Loucy (cell line): ENCODE measurements at regions not wholly inside any gene's neighbourhood (a gene's known extent, or its start where the extent isn't known, plus 50 kb on each side); places are given as distances from the start of the nearest gene placed in this dataset.

Source experiments
- H2AFZ ChIP-seq: fragments of 200-600 bp; sonication (generic); 2 replicates; pipeline ENCODE4 v1.6.0; 2016; ENCODE audit warnings: antibody characterized with exemption, mild to moderate bottlenecking, low read length, moderate library complexity
- H3F3A ChIP-seq: fragments of 200-600 bp; 2 replicates; pipeline ENCODE4 v1.6.0; 2016; ENCODE audit warnings: antibody characterized with exemption, low read depth, mild to moderate bottlenecking
- H3K27me3 ChIP-seq: fragments of 200-600 bp; sonication (generic); 2 replicates; pipeline ENCODE4 v1.6.1; 2014; ENCODE audit warnings: low read length, mild to moderate bottlenecking; ENCODE audit not compliant: insufficient read depth, poor library complexity, severe bottlenecking
- H3K36me3 ChIP-seq: fragments of 200-600 bp; sonication (generic); 2 replicates; pipeline ENCODE4 v1.6.1; 2016; ENCODE audit warnings: low read length; ENCODE audit not compliant: insufficient read depth
- H3K4me1 ChIP-seq: fragments of 200-600 bp; sonication (generic); 2 replicates; pipeline ENCODE4 v1.5.1; 2014; ENCODE audit warnings: low read length, mild to moderate bottlenecking; ENCODE audit not compliant: insufficient read depth, poor library complexity, severe bottlenecking
- H3K4me2 ChIP-seq: fragments of 200-600 bp; sonication (generic); 2 replicates; pipeline ENCODE4 v1.6.0; 2014; ENCODE audit warnings: antibody characterized with exemption, low read length, low read depth, mild to moderate bottlenecking; ENCODE audit not compliant: poor library complexity, severe bottlenecking
- H3K4me3 ChIP-seq: fragments of 200-600 bp; sonication (generic); 2 replicates; pipeline ENCODE4 v1.5.1; 2014; ENCODE audit warnings: low read length, mild to moderate bottlenecking, mixed read lengths; ENCODE audit not compliant: poor library complexity, severe bottlenecking
- H3K79me2 ChIP-seq: fragments of 200-600 bp; sonication (generic); 2 replicates; pipeline ENCODE4 v1.6.1; 2014; ENCODE audit warnings: low read length; ENCODE audit not compliant: insufficient read depth
- H3K9ac ChIP-seq: fragments of 200-600 bp; sonication (generic); 2 replicates; pipeline ENCODE4 v1.6.0; 2014; ENCODE audit warnings: mild to moderate bottlenecking, low read depth, low read length, moderate library complexity; ENCODE audit not compliant: poor library complexity, severe bottlenecking
- H3K9me2 ChIP-seq: fragments of 200-600 bp; sonication (generic); replicated peaks from 2 replicates; pipeline ENCODE4 v1.6.1; 2016; ENCODE audit warnings: low read depth, low read length, mixed read lengths
- H3K9me3 ChIP-seq: fragments of 200-600 bp; sonication (generic); 2 replicates; pipeline ENCODE4 v1.6.1; 2014; ENCODE audit warnings: mild to moderate bottlenecking, antibody characterized with exemption, low read length, low read depth; ENCODE audit not compliant: insufficient read depth
- H4K20me1 ChIP-seq: fragments of 200-600 bp; sonication (generic); 2 replicates; pipeline ENCODE4 v1.6.0; 2014; ENCODE audit warnings: antibody characterized with exemption, low read length, mild to moderate bottlenecking; ENCODE audit not compliant: insufficient read depth, poor library complexity, severe bottlenecking
- EZH2phosphoT487 ChIP-seq: fragments of 200-600 bp; IDR thresholded peaks from 2 replicates; pipeline ENCODE4 v1.6.1; 2018; ENCODE audit warnings: antibody characterized with exemption, mild to moderate bottlenecking, moderate library complexity, borderline replicate concordance
- TF ChIP-seq, protein P1 (sequence below): fragments of 200-600 bp; sonication (generic); conservative IDR thresholded peaks from 2 replicates; pipeline ENCODE4 v1.5.1; 2014; ENCODE audit warnings: mild to moderate bottlenecking, antibody characterized with exemption, low read length

- Histone ChIP-seq H3K9me3 (no peaks in the 10 kb centered on the region), H3K4me1 (no peaks in the 10 kb centered on the region), H3K27me3 (no peaks in the 10 kb centered on the region), H3K9me2 (no peaks in the 10 kb centered on the region), H3K79me2 (no peaks in the 10 kb centered on the region), H3K4me2 (no peak overlapping the region), H3K4me3 (no peak overlapping the region), H3K9ac (no peak overlapping the region), H3F3A (no peaks in the 10 kb centered on the region), H2AFZ (no peak overlapping the region), H3K36me3 (no peaks in the 10 kb centered on the region), H4K20me1 (no peaks in the 10 kb centered on the region)
- TF ChIP-seq, protein P1, sequence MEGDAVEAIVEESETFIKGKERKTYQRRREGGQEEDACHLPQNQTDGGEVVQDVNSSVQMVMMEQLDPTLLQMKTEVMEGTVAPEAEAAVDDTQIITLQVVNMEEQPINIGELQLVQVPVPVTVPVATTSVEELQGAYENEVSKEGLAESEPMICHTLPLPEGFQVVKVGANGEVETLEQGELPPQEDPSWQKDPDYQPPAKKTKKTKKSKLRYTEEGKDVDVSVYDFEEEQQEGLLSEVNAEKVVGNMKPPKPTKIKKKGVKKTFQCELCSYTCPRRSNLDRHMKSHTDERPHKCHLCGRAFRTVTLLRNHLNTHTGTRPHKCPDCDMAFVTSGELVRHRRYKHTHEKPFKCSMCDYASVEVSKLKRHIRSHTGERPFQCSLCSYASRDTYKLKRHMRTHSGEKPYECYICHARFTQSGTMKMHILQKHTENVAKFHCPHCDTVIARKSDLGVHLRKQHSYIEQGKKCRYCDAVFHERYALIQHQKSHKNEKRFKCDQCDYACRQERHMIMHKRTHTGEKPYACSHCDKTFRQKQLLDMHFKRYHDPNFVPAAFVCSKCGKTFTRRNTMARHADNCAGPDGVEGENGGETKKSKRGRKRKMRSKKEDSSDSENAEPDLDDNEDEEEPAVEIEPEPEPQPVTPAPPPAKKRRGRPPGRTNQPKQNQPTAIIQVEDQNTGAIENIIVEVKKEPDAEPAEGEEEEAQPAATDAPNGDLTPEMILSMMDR: no peak
- TF ChIP-seq EZH2phosphoT487: no peak
Observed at GRCh38 chr1:99185196-99185595, 79.1 kb upstream of the PLPPR4 start.

DNA sequence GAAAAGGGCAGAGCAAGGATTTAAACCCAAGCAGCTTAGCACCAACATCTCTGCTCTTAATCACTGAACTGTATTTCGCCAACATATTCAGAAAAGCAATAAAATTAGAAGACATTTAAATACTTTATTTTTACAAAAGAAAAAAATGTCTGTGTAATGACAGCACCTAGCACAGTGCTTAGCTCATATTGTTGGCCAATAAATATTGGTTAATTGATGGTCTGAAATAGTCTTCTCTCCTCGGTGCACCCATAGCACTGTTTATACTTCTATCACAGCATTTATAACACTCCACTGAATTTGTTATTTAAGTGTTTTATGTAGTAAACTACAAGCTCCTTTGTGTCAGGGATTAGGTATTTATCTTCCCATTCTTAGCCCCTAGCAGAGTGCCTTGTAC, 70.9 kb upstream of the PLPPR4 start:
- no peaks in the 10 kb centered on the region for H3K4me1 ChIP-seq
- no peak overlapping the region for H3K9ac ChIP-seq
- TF ChIP-seq EZH2phosphoT487: no peak
- TF ChIP-seq, protein P1: no peak
- H3K4me3 ChIP-seq: no peak overlapping the region
- H3K9me3 ChIP-seq: no peaks in the 10 kb centered on the region
- no peaks in the 10 kb centered on the region for H3F3A ChIP-seq
- no peaks in the 10 kb centered on the region for H3K9me2 ChIP-seq
- H3K79me2 ChIP-seq: no peaks in the 10 kb centered on the region
- no peaks in the 10 kb centered on the region for H3K36me3 ChIP-seq
- H2AFZ ChIP-seq: no peak overlapping the region
- H4K20me1 ChIP-seq: no peaks in the 10 kb centered on the region
- H3K4me2 ChIP-seq: no peak overlapping the region
- no peaks in the 10 kb centered on the region for H3K27me3 ChIP-seq

GRCh38 chr1:99198393-99198792, 65.9 kb upstream of the PLPPR4 start:
- Histone ChIP-seq H3K4me1 (peaks cover 8% of the 10 kb centered on the region), H2AFZ (no peak overlapping the region), H3K9ac (no peak overlapping the region), H3K9me2 (no peaks in the 10 kb centered on the region), H3K4me3 (no peak overlapping the region), H3K4me2 (no peak overlapping the region), H3K79me2 (no peaks in the 10 kb centered on the region), H4K20me1 (no peaks in the 10 kb centered on the region), H3K27me3 (no peaks in the 10 kb centered on the region), H3K36me3 (no peaks in the 10 kb centered on the region), H3F3A (no peaks in the 10 kb centered on the region), H3K9me3 (no peaks in the 10 kb centered on the region)
- no peak for TF ChIP-seq EZH2phosphoT487
- TF ChIP-seq, protein P1: no peak
